ENCODE measurements at regions not wholly inside any gene's neighbourhood (a gene's known extent, or its start where the extent isn't known, plus 50 kb on each side); places are given as distances from the start of the nearest gene placed in this dataset.

GRCh38 chr4:181890911-181891310, 352.3 kb upstream of the TENM3 start:
- TF ChIP-seq, protein P1, sequence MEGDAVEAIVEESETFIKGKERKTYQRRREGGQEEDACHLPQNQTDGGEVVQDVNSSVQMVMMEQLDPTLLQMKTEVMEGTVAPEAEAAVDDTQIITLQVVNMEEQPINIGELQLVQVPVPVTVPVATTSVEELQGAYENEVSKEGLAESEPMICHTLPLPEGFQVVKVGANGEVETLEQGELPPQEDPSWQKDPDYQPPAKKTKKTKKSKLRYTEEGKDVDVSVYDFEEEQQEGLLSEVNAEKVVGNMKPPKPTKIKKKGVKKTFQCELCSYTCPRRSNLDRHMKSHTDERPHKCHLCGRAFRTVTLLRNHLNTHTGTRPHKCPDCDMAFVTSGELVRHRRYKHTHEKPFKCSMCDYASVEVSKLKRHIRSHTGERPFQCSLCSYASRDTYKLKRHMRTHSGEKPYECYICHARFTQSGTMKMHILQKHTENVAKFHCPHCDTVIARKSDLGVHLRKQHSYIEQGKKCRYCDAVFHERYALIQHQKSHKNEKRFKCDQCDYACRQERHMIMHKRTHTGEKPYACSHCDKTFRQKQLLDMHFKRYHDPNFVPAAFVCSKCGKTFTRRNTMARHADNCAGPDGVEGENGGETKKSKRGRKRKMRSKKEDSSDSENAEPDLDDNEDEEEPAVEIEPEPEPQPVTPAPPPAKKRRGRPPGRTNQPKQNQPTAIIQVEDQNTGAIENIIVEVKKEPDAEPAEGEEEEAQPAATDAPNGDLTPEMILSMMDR (IDR thresholded peaks at IDR 0.05): no peak
- TF ChIP-seq POLR2A (IDR thresholded peaks at IDR 0.05): no peak
